ENCODE measurements at regions not wholly inside any gene's neighbourhood (a gene's known extent, or its start where the extent isn't known, plus 50 kb on each side); places are given as distances from the start of the nearest gene placed in this dataset.
"Not testable (repeated sequence)": the region's sequence is repeated elsewhere in the genome, so short reads cannot be mapped to it uniquely, and the experiment has no call there.

DNA sequence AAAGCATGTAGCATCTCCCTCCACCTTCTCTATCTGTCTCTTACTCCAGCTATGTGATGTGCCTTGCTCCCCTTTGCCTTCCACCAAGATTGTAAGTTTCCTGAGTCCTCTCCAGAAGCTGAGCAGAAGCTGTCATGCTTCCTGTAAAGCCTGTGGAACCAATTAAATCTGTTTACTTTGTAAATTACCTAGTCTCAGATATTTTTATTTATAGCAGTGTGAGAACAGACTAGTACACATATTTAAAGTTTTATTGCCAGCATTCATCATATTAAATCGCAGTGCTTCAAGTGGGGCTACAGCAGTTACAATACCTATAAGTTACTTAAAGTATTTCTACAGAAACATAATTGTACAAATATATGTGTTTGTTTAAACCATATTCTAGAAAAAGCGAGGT lies 973.1 kb downstream of the SLC16A7 start:
- no peak for DNase-seq

DNA sequence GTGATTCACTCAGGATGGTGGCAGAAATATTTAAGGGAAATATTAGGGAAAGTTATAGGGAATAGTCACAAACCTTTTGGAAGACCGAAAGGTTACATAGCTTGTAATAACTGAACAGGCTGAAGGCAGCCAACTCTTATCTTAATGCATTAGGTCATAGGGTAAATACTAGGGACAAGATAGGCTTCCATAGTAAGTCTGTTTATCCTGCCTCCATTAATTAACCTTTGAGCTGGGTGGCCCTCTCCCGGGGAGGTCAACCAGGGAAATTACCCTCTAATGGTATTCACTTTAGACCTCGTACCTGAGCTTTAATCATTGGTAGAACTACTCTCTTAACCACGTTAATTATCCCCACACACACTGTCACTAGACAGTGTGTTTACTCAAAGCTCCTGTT lies 981.8 kb downstream of the SLC16A7 start:
- no peak for DNase-seq

DNA sequence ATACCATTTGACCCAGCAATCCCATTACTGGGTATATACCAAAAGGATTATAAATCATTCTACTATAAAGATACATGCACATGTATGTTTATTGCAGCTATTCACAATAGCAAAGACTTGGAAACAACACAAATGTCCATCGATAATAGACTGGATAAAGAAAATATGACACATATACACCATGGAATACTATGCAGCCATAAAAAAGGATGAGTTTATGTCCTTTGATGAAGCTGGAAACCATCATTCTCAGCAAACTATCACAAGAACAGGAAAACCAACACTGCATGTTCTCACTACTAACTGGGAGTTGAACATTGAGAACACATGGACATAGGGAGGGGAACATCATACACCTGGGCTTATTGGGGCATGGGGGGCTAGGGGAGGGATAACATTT lies 991.8 kb downstream of the SLC16A7 start:
- DNase-seq = not testable (repeated sequence)

DNA sequence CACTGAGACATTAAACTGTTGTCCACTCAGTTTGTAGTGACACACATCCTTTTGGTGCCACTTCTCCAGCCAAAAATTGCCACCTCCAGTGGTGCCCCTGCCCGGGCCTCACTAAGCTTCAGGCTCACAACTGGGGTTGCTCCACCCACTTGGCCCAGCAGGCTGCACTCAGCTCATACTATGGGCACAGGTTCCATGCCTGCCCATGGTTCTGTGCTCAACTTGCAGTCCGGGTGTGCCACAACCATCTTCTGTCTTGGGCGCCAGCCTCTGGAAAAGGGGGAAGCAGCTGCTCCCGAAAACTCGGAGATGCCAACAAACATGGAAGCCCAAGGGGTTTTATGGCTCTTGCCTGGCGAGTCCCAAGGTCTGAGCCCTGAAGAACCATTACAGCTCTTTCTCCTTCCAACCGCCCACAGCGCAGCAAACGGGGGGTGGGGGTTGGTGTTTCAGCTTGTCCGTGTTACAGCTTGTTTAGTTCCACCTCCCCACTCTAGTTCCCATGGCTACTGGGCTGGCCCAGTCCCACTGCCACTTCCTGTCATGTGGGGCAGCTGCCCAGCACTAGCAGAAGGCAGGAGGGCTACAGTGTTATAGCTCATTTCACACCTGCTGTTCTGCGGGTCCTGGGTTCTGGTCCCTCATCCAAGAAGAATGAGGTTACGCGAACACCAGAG lies 998.3 kb downstream of the SLC16A7 start:
- DNase-seq = no peak

DNA sequence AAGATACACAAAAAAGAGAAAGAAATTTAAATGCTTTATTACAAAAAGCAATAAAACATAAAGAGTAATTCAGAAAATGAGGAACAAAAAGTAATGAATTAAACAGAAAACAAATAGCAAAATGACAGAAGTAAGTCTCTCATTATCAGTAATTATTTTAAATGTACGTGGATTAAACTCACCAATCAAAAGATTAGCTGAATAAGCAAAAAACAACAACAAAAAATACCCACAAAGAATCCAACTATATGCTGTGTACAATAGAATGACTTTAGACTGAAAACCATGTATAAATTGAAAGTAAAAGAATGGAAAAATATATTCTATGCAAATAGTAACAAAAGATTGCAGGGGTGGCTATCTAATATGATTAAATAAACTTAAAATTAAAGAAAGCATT lies 1006.8 kb downstream of the SLC16A7 start:
- DNase-seq = no peak

DNA sequence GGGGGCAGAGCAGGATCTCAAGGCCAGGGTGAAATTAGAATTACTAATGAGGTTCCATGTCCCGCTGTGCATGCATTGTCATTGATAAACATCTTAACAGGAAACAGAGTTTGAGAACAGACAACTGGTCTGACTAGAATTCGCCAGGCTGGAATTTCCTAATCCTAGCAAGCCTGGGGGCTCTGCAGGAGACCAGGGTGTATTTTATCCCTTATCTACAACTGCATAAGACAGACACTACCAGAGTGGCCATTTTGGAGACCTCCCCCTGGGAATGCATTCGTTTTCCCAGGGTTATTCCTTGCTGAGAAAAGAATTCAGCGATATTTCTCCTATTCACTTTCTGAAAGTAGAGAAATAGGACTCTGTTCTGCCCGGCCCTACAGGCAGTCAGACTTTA lies 1007.6 kb downstream of the SLC16A7 start:
- DNase-seq = not testable (repeated sequence)

DNA sequence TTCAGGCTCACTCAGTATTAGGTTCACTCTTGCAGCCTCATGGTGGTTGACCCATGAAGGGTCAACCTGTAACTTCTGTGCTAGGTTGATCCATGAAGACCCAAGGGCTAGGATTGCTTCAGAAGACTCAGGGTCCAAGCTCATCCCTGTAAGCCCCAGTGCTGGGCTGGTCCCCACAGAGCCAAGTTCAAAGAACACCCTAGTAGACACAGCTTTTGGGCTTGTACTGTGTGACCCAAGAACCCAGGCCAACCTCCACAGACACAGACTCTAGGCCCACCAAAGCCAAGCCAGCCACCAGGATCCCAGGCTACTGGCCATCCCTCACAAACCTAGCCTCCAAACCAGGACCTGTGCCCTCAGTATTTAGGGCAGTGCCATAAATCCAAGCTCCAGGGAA lies 1020.6 kb downstream of the SLC16A7 start:
- no peak for DNase-seq

DNA sequence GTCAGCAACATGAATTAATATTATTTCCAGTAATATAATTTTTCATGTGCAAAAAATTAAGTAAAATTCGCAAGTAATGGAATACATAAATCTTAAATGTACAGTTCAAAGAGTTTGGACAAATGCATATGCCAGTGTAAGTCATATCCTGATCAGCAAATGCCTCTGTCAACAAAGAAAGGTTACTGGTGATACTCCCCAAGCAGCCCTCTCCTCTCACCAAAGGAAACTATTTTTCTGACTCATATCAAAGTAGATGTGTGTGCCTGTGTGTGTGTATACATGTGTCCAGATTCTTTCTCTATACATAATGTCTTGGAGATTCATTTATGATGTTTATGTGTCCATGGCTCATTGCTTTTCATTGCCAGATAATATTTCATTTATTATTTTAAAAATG lies 1035.0 kb downstream of the SLC16A7 start:
- no peak for DNase-seq

DNA sequence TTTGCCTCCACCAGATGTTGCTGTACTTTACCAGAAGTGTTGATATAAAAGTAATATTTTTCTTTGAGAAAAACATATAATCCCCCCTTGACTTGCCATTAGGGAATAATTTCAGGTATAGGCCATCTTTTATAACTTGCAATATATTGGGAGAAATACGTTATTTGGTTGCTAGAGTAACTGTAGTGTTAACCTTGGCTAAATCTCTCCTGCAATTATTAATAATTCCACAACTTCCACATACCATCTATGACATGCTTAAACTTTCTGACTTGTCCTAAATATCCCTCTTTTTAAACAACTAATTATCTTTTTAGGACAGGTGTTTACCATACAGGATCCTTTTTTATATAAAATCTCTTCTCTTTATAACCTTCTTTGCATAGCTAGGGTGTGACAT lies 1048.2 kb downstream of the SLC16A7 start:
- DNase-seq = no peak

DNA sequence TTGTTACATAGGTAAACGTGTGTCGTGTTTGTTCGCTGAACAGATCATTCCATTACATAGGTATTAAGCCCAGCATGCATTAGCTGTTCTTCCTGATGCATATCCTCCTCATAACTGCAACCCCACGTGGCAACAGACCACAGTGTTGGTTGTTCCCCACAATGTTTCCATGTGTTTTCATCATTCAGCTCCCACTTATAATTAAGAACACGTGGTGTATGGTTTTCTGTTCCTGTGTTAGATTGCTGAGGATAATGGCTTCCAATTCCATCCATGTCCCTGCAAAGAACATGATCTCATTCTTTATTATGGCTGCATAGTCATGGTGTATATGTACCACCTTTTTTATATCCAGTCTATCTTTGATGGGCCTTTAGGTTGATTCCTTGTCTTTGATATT lies 1071.1 kb downstream of the SLC16A7 start:
- DNase-seq = no peak

DNA sequence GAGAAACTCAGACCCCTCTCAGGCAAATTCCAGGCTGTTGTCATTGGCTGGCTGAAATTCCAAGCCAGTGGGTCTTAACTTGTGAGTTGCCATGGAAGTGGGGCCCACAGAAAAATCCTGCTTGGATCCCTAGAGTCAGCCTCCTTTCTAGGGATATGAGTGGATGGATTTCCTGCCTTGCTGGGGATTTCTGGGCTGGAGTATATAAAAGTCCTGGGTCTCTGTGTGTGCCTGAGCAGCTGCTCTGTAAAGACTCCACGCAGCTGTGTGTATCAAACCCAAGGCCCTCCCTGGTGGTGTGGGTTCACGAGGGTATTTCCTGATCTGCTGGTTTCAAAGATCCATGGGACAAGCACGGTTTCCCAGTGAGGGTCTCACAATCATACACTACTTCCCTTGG lies 1077.1 kb downstream of the SLC16A7 start:
- no peak for DNase-seq

DNA sequence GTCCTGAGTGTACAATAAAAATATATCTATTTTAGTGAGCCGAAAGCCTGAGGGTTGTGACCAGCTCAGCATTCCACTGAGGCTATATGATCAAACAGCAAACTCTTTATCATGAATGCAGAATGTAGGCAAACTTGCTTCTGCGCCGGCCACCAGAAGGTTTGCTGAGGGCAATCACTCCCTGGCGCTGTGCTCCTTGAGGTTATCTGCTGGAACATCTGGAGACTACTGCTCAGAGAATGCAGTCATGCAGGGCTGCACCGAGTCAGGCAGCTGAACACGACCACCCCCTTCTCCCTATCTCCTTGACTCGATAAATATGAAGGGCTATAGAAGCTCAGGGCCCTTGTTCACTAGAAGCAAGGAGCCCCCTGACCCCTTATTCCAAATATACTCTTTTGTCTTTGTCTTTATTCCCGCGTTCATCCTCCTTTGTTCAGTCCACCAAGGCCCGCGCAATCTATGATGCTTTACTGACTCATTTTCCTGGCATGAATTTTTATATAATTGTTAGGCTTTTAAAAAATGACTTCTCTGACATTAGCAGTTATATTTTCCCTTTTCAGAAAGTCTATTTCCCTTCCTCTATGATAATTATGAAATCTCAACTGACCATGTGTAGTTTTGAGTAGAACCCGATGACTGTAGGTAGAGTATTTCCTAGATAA lies 1089.3 kb downstream of the SLC16A7 start:
- DNase-seq = no peak

DNA sequence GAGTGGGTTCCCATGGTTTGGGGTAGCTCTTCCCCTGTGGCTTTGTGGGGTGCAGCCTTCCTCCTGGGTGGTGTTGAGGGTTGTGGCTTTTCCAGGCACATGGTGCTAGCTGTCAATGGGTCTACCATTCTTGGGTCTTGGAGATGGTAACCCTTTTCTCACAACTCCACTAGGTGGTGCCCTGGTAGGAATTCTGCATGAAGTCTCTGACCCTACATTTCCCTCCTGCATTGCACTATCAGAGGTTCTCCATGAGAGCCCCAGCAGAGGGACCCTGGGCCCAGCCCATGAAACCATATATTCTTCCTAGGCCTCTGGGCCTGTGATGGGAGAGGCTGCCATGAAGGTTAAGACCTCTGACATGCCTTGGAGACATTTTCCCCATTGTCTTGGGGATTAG lies 1093.3 kb downstream of the SLC16A7 start:
- no peak for DNase-seq

DNA sequence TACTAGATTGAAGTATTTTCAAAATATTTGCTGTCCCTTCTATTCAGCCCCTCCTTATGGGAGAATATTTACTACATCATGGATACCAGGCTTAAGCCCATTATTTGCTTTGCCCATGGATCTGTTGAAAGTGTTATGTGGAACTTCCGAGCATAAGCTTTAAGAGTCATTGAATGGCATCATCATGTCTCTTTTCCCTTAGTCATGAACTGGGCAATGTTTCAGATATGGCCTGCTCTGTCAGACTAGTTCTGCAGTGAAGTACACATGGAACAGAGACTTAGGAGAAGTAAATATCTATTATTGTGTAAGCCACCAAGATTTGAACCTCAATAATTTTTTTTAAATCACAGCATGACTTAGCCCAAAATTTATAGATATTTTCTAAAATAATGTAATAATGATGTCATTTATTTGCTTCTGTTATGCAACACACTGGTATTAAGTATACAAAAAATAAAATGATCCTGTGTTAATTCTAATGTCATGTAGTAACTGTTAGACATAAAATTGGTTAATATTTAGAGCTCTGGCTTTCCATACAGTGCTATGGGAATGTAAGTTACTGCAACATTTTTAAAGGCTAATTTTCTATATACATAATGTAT lies 1097.3 kb downstream of the SLC16A7 start:
- no peak for DNase-seq

DNA sequence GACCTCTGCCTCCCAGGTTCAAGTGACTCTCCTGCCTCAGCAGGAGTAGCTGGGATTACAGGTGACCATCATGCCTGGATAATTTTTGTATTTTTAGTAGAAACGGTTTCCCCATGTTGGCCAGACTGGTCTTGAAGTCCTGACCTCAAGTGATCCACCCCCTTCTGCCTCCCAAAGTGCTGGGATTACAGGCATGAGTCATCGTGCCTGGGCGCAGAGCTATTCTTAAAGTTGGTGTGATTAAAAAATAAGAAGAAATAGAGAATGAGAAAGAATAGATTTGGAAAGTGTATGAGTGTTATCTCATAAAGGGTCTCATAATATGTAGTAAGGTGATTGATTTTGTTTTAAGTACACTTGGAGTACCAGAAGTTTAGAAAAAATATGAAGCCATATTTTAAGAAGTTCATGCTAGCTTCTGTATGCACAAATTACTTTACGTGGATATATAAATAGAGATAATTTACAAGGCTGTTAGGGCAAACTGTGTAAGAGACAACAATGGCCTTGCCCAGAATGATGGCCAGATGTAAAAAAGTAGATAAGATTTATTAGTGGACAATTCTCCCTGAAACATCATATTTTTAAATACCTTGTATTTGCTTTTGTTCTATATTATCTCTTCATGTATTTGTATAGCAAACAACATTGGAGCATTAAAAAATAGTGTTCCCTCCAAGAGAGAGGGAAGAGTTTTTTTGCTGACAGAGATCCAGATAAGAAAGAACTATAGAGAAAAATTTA lies 1108.5 kb downstream of the SLC16A7 start:
- DNase-seq = no peak

DNA sequence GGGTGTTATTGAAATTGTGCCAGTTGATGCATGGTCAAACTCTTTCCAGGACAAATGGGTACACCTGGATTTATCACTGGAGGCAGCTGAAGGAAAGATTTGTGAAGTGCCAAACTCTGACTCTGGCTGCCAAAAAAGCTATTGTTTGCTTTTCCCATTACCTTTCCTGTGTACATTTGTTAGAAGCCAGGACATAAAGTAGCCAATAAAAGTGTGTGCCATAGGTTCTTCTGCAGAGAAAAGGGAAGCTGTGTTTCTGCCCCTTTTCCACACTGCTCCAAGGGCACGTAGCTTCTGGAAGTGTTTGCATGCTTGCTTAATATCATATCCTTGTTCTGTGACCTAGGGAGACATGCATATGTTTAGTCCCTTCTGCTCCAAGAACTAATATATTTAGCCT lies 1114.4 kb downstream of the SLC16A7 start:
- no peak for DNase-seq

DNA sequence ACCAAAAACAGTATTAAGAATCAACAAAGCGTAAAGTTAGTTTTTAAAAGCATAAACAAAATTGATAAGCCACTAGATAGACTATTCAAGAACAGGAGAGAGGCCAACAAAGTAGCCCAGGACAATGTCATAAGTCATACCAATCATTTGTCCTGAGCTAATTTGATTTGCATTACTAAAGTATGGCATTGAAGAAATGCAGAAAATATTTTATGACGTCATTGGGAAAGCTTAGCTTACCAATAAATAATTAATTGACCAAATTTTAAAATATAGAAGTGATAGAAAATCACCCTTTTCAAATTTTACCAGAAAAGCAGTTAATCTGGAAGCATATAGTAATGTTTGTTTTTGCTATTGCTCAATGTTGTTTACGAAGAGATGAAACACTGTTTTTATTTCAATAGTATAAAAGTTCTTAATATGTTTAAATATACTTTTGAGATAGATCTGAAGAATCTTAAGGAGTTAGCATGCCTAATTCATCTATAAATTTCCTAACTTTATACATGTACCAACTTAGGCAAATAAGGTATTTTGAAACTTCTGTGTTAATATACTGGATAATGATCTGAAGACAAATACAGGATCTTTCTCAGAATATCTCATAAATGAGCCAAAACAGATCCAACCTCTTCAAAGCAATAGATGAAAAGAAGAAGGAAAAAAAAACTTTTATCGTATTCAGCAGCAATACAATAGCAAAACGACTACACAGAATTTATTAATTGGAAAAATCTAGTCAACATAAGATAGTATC lies 1118.5 kb downstream of the SLC16A7 start:
- no peak for DNase-seq

DNA sequence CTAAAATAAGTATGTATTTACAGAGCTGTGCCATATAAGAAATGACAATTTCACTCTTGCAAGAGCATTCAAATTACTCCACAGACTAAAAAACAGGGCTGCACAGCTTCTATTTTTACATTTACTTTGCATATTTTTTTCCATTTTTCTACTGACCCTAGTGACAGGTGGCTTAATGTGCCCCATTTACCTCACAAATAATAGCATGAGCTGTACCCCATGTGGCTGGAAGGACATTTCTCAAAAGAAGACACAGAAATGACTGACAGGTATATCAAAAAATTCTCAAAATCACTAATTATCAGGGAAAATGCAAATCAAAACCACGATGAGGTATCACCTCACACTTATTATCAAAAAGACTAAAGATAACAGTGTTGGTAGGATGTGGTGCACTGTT lies 1128.6 kb downstream of the SLC16A7 start:
- DNase-seq = no peak

DNA sequence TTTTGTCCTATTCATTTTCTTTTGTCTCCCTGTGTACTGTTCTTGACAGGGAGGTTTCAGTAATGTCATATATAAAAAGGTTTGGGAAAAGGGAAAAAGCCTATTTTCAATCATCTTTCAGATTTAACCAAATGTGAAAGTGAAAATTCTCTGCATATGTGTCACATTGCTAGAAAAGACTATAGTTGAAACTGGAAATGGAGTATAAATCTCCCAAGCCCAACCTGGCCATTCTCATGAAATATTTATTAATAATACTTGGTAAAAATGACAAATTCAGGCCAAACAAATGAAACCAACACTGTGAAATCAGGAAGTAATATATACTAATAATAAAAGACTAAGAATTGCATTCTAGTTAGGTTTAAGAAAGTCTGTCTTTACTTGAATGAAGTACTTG lies 1129.2 kb downstream of the SLC16A7 start:
- DNase-seq = no peak

DNA sequence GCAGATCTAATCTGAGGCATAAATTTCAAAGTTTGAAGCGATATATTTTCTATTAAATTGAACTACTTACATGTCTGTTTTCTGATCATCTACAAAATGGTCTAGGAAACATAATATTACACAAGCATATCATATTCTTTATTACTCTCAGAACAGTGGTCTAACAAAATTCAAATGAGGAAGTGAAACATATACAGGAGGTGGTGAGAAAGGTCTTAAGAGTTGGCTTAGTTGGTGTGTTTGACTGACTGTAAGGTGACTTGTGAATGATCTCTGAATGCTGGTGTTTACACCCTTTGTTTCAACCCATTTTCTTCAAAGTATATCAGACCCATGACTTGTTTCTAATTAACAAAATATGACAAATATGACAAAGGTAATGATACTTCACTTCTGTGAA lies 1156.8 kb downstream of the SLC16A7 start:
- no peak for DNase-seq

DNA sequence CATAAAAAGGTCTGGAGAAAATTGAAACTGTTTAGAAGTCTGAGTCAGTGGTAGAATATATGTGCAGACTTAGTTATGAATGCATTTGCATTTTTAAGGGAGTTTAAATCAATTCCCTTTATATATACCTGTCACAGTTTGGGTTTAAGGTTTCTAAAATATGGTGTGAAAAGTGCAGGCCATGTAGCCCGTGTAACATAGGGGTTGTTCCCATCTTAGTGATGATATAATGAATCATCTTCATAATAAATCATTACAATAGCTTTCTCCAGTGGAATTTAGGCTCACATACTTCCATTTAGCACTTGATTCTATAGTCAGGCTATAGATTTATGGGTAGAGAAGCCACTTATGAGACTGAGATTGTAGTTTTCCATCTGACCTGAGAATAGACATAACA lies 1162.4 kb downstream of the SLC16A7 start:
- no peak for DNase-seq

DNA sequence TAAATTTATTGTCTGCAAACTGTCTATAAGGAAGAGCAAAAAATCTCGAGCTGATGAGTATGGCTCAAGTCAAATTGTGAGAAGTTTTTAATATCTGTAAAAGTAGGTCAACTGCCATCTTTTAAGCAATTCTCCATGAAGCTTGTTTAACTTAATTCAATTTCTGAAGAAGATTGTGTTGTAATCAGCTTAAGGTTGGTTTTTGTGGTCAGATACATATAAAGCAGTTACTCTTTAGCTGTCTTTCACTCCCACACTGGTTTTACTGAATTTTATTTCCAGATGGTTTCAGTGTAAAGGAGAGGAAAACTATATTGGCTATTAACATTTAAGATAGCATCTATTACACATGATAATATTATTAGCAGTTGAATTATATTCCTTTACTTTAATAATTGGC lies 1165.1 kb downstream of the SLC16A7 start:
- DNase-seq = no peak

DNA sequence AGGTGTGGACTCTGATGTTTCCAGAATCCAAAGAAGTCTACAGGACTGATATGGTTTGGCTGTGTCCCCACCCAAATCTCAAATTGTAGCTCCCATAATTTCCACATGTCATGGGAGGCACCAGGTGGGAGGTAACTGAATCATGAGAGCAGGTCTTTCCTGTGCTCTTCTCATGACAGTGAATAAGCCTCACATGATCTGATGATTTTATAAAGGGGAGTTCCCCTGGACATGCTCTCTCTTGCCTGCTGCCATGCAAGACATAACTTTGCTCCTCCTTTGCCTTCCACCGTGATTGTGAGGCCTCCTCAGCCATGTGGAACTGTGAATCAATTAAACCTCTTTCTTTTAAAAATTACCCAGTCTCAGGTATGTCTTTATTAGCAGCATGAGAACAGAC lies 1205.3 kb downstream of the SLC16A7 start:
- DNase-seq = not testable (repeated sequence)
